Retinal pigment epithelial cell (primary cell): ENCODE measurements at regions not wholly inside any gene's neighbourhood (a gene's known extent, or its start where the extent isn't known, plus 50 kb on each side); places are given as distances from the start of the nearest gene placed in this dataset.
A peak's percentile ranks its signal among the peaks of the same experiment; 100 is the strongest.

ENCODE experiments used
- DNase-seq: peaks from one replicate; pipeline ENCODE4 v3.0.0-alpha.2; 2010; ENCODE audit warnings: low read depth
- H3K4me3 ChIP-seq: 2 replicates; pipeline ENCODE4 v1.5.1; 2011; ENCODE audit warnings: mild to moderate bottlenecking, low read length, control low read depth, moderate library complexity
- TF ChIP-seq, protein P1 (sequence below): conservative IDR thresholded peaks from 2 replicates; pipeline ENCODE4 v1.5.1; 2011; ENCODE audit warnings: low read depth, low read length, control low read depth, inconsistent platforms

DNA sequence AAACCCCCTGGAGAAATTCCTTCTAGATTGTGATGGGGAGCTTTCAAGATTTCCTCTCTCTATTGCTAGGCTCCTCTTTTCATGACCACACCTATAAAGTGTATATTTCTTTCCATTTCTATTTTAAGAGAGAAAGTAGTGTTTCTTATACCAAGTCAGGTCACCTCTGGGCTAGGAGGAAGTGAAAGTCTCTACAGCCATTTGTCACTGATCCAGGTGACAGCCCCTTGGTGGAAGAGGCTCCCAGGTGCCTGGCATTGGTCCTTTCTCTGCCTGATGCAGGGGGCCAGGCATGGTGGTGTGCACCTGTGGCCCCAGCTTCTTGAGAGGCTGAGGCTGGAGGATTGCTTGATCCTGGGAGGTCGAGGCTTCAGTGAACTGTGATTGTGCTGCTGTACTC lies 64.7 kb downstream of the DHCR7 start:
- H3K4me3 ChIP-seq: no peak overlapping the region
- TF ChIP-seq, protein P1, sequence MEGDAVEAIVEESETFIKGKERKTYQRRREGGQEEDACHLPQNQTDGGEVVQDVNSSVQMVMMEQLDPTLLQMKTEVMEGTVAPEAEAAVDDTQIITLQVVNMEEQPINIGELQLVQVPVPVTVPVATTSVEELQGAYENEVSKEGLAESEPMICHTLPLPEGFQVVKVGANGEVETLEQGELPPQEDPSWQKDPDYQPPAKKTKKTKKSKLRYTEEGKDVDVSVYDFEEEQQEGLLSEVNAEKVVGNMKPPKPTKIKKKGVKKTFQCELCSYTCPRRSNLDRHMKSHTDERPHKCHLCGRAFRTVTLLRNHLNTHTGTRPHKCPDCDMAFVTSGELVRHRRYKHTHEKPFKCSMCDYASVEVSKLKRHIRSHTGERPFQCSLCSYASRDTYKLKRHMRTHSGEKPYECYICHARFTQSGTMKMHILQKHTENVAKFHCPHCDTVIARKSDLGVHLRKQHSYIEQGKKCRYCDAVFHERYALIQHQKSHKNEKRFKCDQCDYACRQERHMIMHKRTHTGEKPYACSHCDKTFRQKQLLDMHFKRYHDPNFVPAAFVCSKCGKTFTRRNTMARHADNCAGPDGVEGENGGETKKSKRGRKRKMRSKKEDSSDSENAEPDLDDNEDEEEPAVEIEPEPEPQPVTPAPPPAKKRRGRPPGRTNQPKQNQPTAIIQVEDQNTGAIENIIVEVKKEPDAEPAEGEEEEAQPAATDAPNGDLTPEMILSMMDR: no peak
- no peak for DNase-seq

DNA sequence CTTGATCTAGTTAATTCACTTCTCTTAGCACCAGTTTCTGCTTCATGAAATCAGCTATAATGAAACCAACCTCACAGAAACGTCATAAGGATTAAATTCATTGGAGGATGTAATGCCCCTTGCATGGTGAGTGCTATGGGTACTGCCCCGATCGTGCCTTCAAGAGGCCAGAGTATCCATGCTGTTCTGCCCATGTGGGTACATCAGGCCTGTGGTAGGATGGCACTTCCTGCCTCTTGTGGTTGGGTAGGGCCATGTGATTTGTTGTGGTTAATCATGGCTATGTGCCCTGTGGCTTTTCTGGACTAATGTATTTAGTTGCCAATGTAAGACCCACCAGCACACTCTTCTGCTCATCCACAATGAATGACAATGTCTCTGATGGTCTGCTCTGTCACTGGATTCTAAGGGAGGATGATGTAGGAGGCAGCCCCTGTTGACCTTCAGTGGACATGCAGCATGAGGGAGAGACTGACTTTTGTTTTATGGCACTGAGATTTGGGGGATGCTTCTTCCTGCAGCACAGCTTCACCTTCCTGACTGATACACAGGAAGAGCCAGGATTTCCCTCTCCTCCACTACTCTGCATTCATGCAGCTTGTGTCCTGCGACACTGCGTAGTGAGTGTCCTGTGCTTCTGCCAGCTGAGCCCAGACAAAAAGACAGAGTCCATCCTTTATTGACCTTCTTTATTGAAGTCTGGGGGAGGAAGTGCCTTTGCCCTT lies 66.2 kb downstream of the DHCR7 start:
- DNase-seq: no peak

DNA sequence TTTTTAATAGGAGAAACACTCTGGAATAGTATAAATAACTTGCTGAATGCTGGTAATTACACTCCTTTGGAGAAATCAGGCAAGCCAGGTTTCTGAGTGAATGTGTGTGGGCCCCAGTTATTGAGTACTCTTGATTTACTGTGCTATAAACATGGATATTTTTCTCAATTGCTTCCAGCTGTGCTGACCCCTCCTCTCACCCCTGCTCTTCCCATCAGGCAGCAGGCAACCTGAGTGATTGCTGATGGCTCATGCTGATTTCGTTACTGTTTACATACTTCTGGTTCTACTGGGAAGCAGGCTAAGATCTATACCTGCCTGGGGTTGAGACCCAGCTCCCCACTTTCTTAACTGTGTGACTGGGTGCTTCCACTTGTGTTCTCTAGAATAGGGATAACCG lies 68.5 kb downstream of the DHCR7 start:
- TF ChIP-seq, protein P1: no peak
- H3K4me3 ChIP-seq: no peak overlapping the region
- no peak for DNase-seq

More for the DNA sequence above, 66.2 kb downstream of the DHCR7 start:
- TF ChIP-seq, protein P1: no peak
- no peak overlapping the region for H3K4me3 ChIP-seq

DNA sequence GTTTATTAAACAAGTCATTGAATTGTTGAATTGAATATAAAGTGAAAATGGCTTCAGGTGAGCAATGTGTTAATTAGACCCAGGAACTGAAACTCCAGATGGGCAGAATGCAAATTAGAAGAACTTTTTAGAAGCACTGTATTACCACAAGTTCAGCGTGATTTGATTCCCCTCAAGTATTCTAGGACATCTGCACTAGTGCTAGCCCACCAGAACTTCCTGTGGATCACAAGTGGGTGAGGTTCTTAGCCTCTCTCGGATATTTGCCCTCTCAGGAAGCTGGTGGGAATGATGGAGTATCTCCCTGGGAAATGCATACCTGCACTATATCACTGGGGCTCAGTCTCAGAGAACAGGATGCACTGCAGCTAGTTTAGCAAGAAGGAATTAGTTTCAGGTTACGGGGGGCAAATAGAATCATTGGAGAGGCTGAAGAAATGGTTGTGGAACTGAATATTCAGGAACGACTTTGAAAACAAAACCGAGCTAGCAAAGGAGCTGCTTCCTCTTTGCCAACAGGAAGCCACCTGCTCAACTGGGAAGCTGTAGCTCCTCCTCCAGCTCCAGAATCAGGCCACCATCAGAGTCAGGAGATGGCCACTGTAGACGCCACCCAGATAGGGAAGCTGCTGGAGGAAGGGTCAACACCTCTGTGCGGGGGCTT lies 74.3 kb downstream of the DHCR7 start:
- DNase-seq: no peak
- TF ChIP-seq, protein P1: no peak
- H3K4me3 ChIP-seq: no peak overlapping the region

DNA sequence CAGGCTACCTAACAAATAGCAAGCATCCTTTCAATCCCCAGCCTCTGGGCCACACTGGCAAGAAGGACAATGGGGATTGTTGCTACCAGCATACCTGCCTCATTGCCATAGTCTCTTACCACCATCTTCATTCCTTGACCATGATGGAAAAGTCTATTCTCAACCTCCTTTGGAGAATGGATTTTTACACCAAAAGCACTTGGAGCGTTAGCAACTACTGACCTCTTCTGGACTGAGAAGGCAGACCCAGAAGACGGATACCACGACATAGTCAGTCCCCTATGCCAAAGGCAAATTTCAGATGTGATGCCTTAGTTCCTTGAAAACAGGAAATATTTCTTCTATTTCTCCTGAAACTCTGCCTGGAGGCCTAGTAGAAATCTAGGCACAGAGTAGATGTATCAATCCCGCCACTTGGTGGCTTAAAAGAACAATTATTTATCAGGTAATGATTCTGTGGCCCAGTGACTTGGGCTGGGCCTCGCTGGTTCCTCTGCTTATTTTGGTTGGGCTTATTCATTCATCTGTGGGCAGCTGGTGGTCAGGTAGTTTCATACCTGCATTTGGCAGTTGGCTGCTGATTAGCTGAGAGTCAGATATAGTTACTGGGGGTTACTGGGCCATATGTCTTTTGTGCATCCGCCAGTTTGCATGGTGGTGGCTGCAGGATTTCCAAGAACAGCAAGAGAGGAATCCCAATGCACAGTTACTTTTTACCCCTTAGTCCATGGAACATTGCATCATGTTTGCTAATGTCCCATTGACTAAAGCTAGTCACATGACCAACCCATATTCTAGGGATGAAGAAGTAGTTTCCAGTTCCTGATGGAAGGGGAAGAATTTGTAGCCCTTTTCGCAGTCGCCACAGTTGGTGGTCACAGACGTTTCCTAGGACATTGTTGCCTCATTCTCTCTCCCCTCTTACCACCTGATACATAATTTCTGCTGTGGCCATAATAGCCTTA lies 75.2 kb downstream of the DHCR7 start:
- TF ChIP-seq, protein P1: peak; percentile 59
- DNase-seq: no peak
- no peak overlapping the region for H3K4me3 ChIP-seq

DNA sequence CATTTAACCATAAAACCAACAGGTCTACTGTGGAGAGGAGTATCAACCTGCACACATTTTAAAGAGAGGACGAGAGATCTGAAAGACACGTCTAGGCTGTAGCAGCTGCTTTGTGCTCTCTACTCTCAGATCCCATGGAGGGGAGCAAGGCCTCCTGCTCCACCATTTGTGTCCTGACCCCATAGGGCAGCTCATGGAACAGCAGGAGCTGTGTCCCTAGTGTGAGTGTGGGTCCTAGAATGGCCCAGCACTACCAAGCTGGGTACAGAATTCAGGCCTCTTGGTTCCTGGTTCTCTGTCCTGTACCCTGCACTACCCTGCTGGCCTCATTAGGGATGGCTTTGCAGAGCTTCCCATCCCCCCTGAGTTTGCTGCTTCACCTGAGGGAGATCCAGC lies 76.5 kb downstream of the DHCR7 start:
- TF ChIP-seq, protein P1: no peak
- no peak for DNase-seq
- no peak overlapping the region for H3K4me3 ChIP-seq
